OCI-LY3 (cell line): ENCODE measurements at regions not wholly inside any gene's neighbourhood (a gene's known extent, or its start where the extent isn't known, plus 50 kb on each side); places are given as distances from the start of the nearest gene placed in this dataset.

Experiments used
- H2AFZ ChIP-seq: fragments of 200-600, 300-600 bp; shearing (Covaris generic); 2 replicates; pipeline ENCODE4 v1.6.0; 2014; ENCODE audit warnings: antibody characterized with exemption, low read depth, low read length
- H3K27ac ChIP-seq: fragments of 200-600, 300-600 bp; sonication (generic); 2 replicates; pipeline ENCODE4 v1.5.1; 2014; ENCODE audit warnings: mild to moderate bottlenecking, low read length, moderate library complexity, mixed read lengths
- H3K27me3 ChIP-seq: fragments of 200-600, 300-600 bp; sonication (generic); 2 replicates; pipeline ENCODE4 v1.6.1; 2014; ENCODE audit warnings: low read depth, low read length, mixed read lengths
- H3K36me3 ChIP-seq: fragments of 200-600, 300-600 bp; sonication (generic); replicated peaks from 2 replicates; pipeline ENCODE3; 2014; ENCODE audit warnings: low read depth, low read length, mixed read lengths
- H3K4me1 ChIP-seq: fragments of 300-600, 200-600 bp; sonication (generic); 2 replicates; pipeline ENCODE4 v1.6.1; 2014; ENCODE audit warnings: low read length, mixed read lengths
- H3K4me2 ChIP-seq: fragments of 200-600, 300-600 bp; sonication (generic); 2 replicates; pipeline ENCODE4 v1.6.1; 2014; ENCODE audit warnings: low read length, mixed read lengths
- H3K4me3 ChIP-seq: fragments of 300-600, 200-600 bp; sonication (generic); 2 replicates; pipeline ENCODE4 v1.5.1; 2014; ENCODE audit warnings: antibody characterized with exemption, mild to moderate bottlenecking, low read length, moderate library complexity
- H3K79me2 ChIP-seq: fragments of 300-600, 200-600 bp; shearing (Covaris generic); 2 replicates; pipeline ENCODE4 v1.6.1; 2014; ENCODE audit warnings: mild to moderate bottlenecking, low read length, mixed read lengths
- H3K9ac ChIP-seq: fragments of 300-600, 200-600 bp; shearing (Covaris generic); 2 replicates; pipeline ENCODE4 v1.6.0; 2014; ENCODE audit warnings: mild to moderate bottlenecking, low read length, moderate library complexity
- H3K9me3 ChIP-seq: fragments of 200-600, 300-600 bp; shearing (Covaris generic); 2 replicates; pipeline ENCODE4 v1.6.1; 2014; ENCODE audit warnings: low read length, mixed read lengths; ENCODE audit not compliant: insufficient read depth
- H4K20me1 ChIP-seq: fragments of 200-600, 300-600 bp; sonication (generic); 2 replicates; pipeline ENCODE4 v1.6.1; 2016; ENCODE audit warnings: low read length, mixed read lengths; ENCODE audit not compliant: insufficient read depth
- CTCF ChIP-seq: fragments of 200-600, 300-600 bp; sonication (generic); IDR thresholded peaks from 2 replicates; pipeline ENCODE4 v1.5.1; 2014; ENCODE audit warnings: antibody characterized with exemption, low read length, low read depth
- EZH2phosphoT487 ChIP-seq: fragments of 200-600 bp; shearing (Covaris generic); IDR thresholded peaks from 2 replicates; pipeline ENCODE4 v1.6.1; 2018; ENCODE audit warnings: antibody characterized with exemption, mixed run types, low read depth

GRCh38 chr2:118495290-118495689 lies 352.2 kb downstream of the EN1 start:
- H4K20me1 ChIP-seq = no peaks in the 10 kb centered on the region
- TF ChIP-seq CTCF = no peak
- no peak for TF ChIP-seq EZH2phosphoT487
- H3K9ac ChIP-seq = no peak overlapping the region
- H3K27ac ChIP-seq = no peak overlapping the region
- no peaks in the 10 kb centered on the region; the same call in 1 of the 2 replicates for H3K27me3 ChIP-seq
- H3K36me3 ChIP-seq = no peaks in the 10 kb centered on the region
- H2AFZ ChIP-seq = no peak overlapping the region
- H3K9me3 ChIP-seq = no peaks in the 10 kb centered on the region
- H3K4me3 ChIP-seq = no peak overlapping the region
- peaks cover 18% of the 10 kb centered on the region for H3K4me1 ChIP-seq
- H3K4me2 ChIP-seq = no peak overlapping the region
- H3K79me2 ChIP-seq = no peaks in the 10 kb centered on the region

DNA sequence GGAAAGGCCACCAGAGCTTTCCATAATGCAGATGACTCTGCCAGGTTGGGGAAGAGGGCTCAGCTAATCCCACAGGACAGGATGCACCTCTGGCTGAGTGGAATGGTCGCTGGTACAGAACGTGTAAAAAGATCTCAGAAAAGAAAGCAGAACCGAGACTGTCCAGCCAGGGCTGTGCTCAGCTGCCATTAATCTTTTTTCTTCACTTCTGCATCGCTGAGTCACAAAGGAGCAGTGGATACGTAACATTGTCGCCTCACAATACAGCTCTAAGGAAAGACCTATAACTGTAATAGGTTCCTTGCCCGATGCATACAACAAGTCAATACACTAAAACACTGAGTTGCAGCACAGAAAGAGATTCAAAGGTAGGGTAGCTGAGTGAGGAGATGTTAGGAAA lies 354.2 kb downstream of the EN1 start:
- Histone ChIP-seq H3K4me1 (peaks cover 18% of the 10 kb centered on the region), H3K4me3 (no peak overlapping the region), H4K20me1 (no peaks in the 10 kb centered on the region), H3K9me3 (no peaks in the 10 kb centered on the region), H3K27ac (no peak overlapping the region), H3K9ac (no peak overlapping the region), H3K27me3 (no peaks in the 10 kb centered on the region; the same call in 1 of the 2 replicates), H3K4me2 (peak overlapping the region; percentile 31), H3K36me3 (no peaks in the 10 kb centered on the region), H3K79me2 (no peaks in the 10 kb centered on the region), H2AFZ (no peak overlapping the region)
- TF ChIP-seq CTCF = no peak
- TF ChIP-seq EZH2phosphoT487 = no peak

- H3K4me1 ChIP-seq = peaks cover 10% of the 10 kb centered on the region
- H4K20me1 ChIP-seq = no peaks in the 10 kb centered on the region
- no peaks in the 10 kb centered on the region for H3K79me2 ChIP-seq
- H3K9me3 ChIP-seq = no peaks in the 10 kb centered on the region
- no peak overlapping the region for H3K4me2 ChIP-seq
- no peak overlapping the region for H3K27ac ChIP-seq
- H3K27me3 ChIP-seq = no peaks in the 10 kb centered on the region; the same call in 1 of the 2 replicates
- H3K9ac ChIP-seq = no peak overlapping the region
- H3K36me3 ChIP-seq = no peaks in the 10 kb centered on the region
- no peak overlapping the region for H3K4me3 ChIP-seq
- TF ChIP-seq CTCF (peak; percentile 37), EZH2phosphoT487 (no peak)
- no peak overlapping the region for H2AFZ ChIP-seq
Measured at GRCh38 chr2:118492335-118492734, 355.1 kb downstream of the EN1 start.

DNA sequence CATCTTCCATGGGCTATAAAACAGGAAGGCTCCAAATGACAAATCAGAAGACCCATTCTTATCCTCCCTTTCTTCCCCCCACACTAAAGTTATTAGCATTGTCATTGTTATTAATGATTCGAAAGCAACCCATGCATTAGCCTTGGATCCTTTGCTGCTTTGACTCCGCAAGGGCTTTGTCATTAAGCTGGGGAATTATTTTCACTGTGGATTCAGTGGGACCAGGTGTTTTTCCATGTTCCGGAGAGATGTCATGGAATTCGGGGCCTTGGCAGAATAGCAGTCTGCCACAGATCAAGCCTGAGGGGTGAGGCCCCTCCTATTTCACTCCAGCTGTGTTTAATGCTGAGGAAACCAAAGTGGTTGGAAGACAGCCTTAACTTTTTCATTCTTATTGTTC lies 357.1 kb downstream of the EN1 start:
- H3K9ac ChIP-seq = no peak overlapping the region
- H3K4me3 ChIP-seq = no peak overlapping the region

More for the DNA sequence above, 357.1 kb downstream of the EN1 start:
- no peak overlapping the region for H2AFZ ChIP-seq
- no peaks in the 10 kb centered on the region for H3K36me3 ChIP-seq
- peaks cover 10% of the 10 kb centered on the region for H3K4me1 ChIP-seq
- H4K20me1 ChIP-seq = no peaks in the 10 kb centered on the region
- no peaks in the 10 kb centered on the region for H3K27me3 ChIP-seq
- H3K4me2 ChIP-seq = no peak overlapping the region
- no peaks in the 10 kb centered on the region for H3K9me3 ChIP-seq
- H3K27ac ChIP-seq = no peak overlapping the region
- TF ChIP-seq EZH2phosphoT487 (no peak), CTCF (no peak)
- no peaks in the 10 kb centered on the region for H3K79me2 ChIP-seq
